Endothelial cell (in vitro differentiated cells): ENCODE measurements at regions not wholly inside any gene's neighbourhood (a gene's known extent, or its start where the extent isn't known, plus 50 kb on each side); places are given as distances from the start of the nearest gene placed in this dataset.

ENCODE experiments used
- DNase-seq: peaks from one replicate; pipeline ENCODE4 v3.0.0; 2021; ENCODE audit warnings: low spot score
- H3K27ac Mint-ChIP-seq: one replicate; pipeline ENCODE4 v1.8.0; 2021; ENCODE audit warnings: mixed read lengths, inconsistent platforms; ENCODE audit not compliant: unreplicated experiment
- H3K27me3 Mint-ChIP-seq: one replicate; pipeline ENCODE4 v1.8.0; 2021; ENCODE audit warnings: mild to moderate bottlenecking, moderate library complexity, mixed read lengths, inconsistent platforms; ENCODE audit not compliant: unreplicated experiment
- H3K36me3 Mint-ChIP-seq: one replicate; pipeline ENCODE4 v1.8.0; 2021; ENCODE audit warnings: mild to moderate bottlenecking, low read depth, mixed read lengths, inconsistent platforms; ENCODE audit not compliant: unreplicated experiment
- H3K4me1 Mint-ChIP-seq: one replicate; pipeline ENCODE4 v1.8.0; 2021; ENCODE audit warnings: mild to moderate bottlenecking, mixed read lengths, inconsistent platforms; ENCODE audit not compliant: unreplicated experiment
- H3K4me3 Mint-ChIP-seq: one replicate; pipeline ENCODE4 v1.8.0; 2021; ENCODE audit warnings: mild to moderate bottlenecking, mixed read lengths, inconsistent platforms; ENCODE audit not compliant: unreplicated experiment
- H3K9me3 Mint-ChIP-seq: one replicate; pipeline ENCODE4 v1.8.0; 2021; ENCODE audit warnings: mixed read lengths, inconsistent platforms; ENCODE audit not compliant: unreplicated experiment
- TF ChIP-seq, protein P1 (sequence below): fragments of 200-600 bp; sonication (generic); IDR thresholded peaks from one replicate; pipeline ENCODE4 v1.5.0; 2021; ENCODE audit warnings: antibody characterized with exemption; ENCODE audit not compliant: unreplicated experiment

DNA sequence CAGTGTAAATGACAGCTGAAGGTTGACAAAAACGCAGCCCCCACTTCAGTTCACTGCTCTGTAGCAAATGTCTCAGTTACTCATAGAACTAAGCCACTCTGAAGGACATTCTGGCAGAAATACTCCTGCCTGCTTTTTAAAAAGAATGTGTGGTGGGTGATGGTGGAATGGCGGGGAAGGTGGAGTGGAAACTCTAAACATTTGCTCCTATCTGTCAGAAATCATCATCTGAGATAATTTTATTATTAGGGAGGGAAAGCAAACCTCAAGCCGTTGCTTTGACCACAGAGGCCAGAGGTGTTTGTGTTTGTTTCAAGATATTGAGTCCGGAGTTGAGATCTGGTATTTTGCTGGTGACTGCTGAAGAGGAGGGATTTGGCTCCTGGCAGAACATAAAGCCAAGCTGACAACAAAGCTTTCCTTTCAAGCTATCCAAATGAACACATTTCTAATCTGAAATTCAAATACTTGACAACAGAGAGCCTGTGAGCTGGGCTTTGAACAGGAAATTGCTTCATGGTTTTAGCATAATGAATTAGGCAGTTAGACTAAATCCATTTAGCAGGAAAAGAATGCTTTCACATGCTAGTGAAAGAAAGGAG is 362.7 kb downstream of the CSNK1G3 start:
- DNase-seq: no peak
- Mint-ChIP-seq H3K9me3 (no peaks in the 10 kb centered on the region), H3K36me3 (no peaks in the 10 kb centered on the region), H3K27ac (peak overlapping the region; percentile 20), H3K27me3 (no peaks in the 10 kb centered on the region), H3K4me1 (peaks cover 39% of the 10 kb centered on the region), H3K4me3 (no peak overlapping the region)
- TF ChIP-seq, protein P1, sequence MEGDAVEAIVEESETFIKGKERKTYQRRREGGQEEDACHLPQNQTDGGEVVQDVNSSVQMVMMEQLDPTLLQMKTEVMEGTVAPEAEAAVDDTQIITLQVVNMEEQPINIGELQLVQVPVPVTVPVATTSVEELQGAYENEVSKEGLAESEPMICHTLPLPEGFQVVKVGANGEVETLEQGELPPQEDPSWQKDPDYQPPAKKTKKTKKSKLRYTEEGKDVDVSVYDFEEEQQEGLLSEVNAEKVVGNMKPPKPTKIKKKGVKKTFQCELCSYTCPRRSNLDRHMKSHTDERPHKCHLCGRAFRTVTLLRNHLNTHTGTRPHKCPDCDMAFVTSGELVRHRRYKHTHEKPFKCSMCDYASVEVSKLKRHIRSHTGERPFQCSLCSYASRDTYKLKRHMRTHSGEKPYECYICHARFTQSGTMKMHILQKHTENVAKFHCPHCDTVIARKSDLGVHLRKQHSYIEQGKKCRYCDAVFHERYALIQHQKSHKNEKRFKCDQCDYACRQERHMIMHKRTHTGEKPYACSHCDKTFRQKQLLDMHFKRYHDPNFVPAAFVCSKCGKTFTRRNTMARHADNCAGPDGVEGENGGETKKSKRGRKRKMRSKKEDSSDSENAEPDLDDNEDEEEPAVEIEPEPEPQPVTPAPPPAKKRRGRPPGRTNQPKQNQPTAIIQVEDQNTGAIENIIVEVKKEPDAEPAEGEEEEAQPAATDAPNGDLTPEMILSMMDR: no peak

DNA sequence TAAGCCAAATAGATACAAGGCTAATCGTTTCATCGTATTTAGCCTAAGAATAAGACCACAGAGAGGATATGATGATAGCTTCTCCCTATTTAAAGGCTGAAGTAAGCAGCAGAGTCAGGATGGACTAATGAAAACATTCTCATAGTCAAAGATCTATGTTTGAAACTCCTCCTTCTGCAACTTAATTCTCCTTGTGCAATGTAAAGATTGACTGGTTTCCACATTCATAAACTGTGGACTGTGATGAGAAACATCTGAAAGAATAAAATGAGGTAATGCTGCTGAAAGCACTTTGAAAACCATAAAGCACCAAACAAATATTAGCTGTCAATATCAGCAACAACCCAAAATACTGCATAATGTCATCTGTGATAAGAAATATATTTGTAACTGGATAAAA is 361.9 kb downstream of the CSNK1G3 start:
- no peaks in the 10 kb centered on the region for H3K27me3 Mint-ChIP-seq
- H3K4me1 Mint-ChIP-seq: peaks cover 31% of the 10 kb centered on the region
- DNase-seq: no peak
- H3K9me3 Mint-ChIP-seq: no peaks in the 10 kb centered on the region
- no peak overlapping the region for H3K27ac Mint-ChIP-seq
- no peak overlapping the region for H3K4me3 Mint-ChIP-seq
- H3K36me3 Mint-ChIP-seq: no peaks in the 10 kb centered on the region
- TF ChIP-seq, protein P1: no peak

DNA sequence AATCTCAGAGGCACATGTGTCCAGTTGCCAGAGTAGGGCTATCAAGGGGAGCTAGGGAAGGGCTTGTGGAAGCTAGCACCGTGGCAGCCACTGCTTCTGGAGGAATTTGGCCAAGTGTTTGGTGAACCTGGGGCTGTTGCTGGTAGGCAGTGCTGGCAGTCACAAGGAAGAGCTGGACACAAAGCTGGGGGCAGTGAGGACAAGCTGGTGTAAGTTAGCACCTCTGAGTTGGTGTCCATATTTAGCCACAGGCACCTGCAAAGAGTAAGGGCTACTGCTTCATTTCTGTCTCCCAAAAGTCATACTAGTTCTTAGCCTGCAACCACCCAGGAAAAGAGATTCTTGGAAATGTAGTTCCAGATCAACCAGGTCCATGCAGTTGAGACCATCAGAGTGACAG is 359.4 kb downstream of the CSNK1G3 start:
- H3K36me3 Mint-ChIP-seq: no peaks in the 10 kb centered on the region
- no peak overlapping the region for H3K27ac Mint-ChIP-seq
- TF ChIP-seq, protein P1: no peak
- H3K9me3 Mint-ChIP-seq: no peaks in the 10 kb centered on the region
- H3K4me1 Mint-ChIP-seq: peaks cover 29% of the 10 kb centered on the region
- H3K4me3 Mint-ChIP-seq: no peak overlapping the region
- H3K27me3 Mint-ChIP-seq: no peaks in the 10 kb centered on the region
- no peak for DNase-seq

DNA sequence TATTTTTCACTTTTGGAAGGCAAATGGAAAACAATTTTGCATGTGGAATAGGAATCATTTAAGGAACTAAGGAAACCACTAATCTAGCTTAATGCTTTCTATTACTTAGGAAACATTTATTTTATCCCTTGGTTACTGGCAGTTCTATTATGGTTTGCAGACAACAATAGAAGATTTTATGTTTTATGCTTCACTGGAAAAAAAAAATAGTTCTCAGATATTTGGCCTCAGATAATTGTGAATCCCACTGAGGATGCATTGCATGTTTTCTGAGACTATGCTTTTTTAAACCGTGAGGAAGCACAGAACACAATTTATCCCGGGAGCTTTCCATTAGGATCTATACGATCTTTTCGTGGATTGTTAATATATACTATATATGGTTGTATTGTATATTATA is 356.9 kb downstream of the CSNK1G3 start:
- no peaks in the 10 kb centered on the region for H3K36me3 Mint-ChIP-seq
- peaks cover 7% of the 10 kb centered on the region for H3K4me1 Mint-ChIP-seq
- no peaks in the 10 kb centered on the region for H3K9me3 Mint-ChIP-seq
- no peak overlapping the region for H3K4me3 Mint-ChIP-seq
- no peak overlapping the region for H3K27ac Mint-ChIP-seq
- DNase-seq: no peak
- TF ChIP-seq, protein P1: no peak
- no peaks in the 10 kb centered on the region for H3K27me3 Mint-ChIP-seq

DNA sequence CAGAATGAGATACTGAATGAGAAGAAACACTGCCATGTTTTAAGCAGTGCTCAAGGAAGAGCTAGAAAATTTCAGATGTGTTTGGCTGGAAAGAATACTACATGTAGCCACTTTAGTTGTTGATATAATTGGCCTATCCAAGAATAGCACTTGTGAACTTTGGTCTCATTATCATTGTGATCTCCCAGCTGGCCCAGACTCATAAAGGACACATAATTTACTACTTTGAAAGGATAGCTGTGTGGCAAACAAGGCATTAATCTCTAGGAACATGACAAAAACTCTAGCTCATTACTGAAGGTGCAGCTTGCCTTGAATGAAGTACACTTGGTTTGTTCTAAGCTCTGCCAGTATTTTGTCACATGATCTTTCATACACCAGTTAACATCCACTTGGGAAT is 356.3 kb downstream of the CSNK1G3 start:
- TF ChIP-seq, protein P1: no peak
- H3K9me3 Mint-ChIP-seq: no peaks in the 10 kb centered on the region

More for the DNA sequence above, 356.3 kb downstream of the CSNK1G3 start:
- H3K4me3 Mint-ChIP-seq: no peak overlapping the region
- no peaks in the 10 kb centered on the region for H3K27me3 Mint-ChIP-seq
- H3K4me1 Mint-ChIP-seq: peaks cover 4% of the 10 kb centered on the region
- H3K36me3 Mint-ChIP-seq: no peaks in the 10 kb centered on the region
- H3K27ac Mint-ChIP-seq: no peak overlapping the region
- DNase-seq: no peak
